ENCODE measurements at regions not wholly inside any gene's neighbourhood (a gene's known extent, or its start where the extent isn't known, plus 50 kb on each side); places are given as distances from the start of the nearest gene placed in this dataset.

GRCh38 chr7:97512441-97513207 is 219.3 kb upstream of the TAC1 start:
- TF ChIP-seq CTCF (IDR thresholded peaks at IDR 0.05; ENCODE audit: poor library complexity) (no peak), EZH2 (IDR thresholded peaks at IDR 0.05; ENCODE audit: borderline replicate concordance) (no peak)

Data from hepatocyte (in vitro differentiated cells).